Progenitor cell of endocrine pancreas (in vitro differentiated cells): ENCODE measurements at regions not wholly inside any gene's neighbourhood (a gene's known extent, or its start where the extent isn't known, plus 50 kb on each side); places are given as distances from the start of the nearest gene placed in this dataset.

Experiments
- DNase-seq: peaks from one replicate; pipeline ENCODE4 v3.0.0; 2021; ENCODE audit warnings: low spot score; ENCODE audit not compliant: unreplicated experiment
- H3K27ac Mint-ChIP-seq: 2 replicates; pipeline ENCODE4 v1.8.0; 2021; ENCODE audit warnings: mild to moderate bottlenecking, moderate library complexity, mixed read lengths
- H3K27me3 Mint-ChIP-seq: 2 replicates; pipeline ENCODE4 v1.8.0; 2021; ENCODE audit warnings: mixed read lengths
- H3K36me3 Mint-ChIP-seq: 2 replicates; pipeline ENCODE4 v1.8.0; 2022; ENCODE audit warnings: mixed read lengths; ENCODE audit not compliant: insufficient read depth
- H3K4me1 Mint-ChIP-seq: 2 replicates; pipeline ENCODE4 v1.8.0; 2021; ENCODE audit warnings: low read depth, mixed read lengths
- H3K4me3 Mint-ChIP-seq: 2 replicates; pipeline ENCODE4 v1.8.0; 2021; ENCODE audit warnings: low read depth, mild to moderate bottlenecking, moderate library complexity, mixed read lengths
- H3K9me3 Mint-ChIP-seq: 2 replicates; pipeline ENCODE4 v1.8.0; 2021; ENCODE audit warnings: low read depth, mixed read lengths
- CTCF ChIP-seq: fragments of 200-600 bp; sonication (generic); IDR thresholded peaks from one replicate; pipeline ENCODE4 v1.5.0; 2021; ENCODE audit warnings: antibody characterized with exemption, mild to moderate bottlenecking; ENCODE audit not compliant: unreplicated experiment

DNA sequence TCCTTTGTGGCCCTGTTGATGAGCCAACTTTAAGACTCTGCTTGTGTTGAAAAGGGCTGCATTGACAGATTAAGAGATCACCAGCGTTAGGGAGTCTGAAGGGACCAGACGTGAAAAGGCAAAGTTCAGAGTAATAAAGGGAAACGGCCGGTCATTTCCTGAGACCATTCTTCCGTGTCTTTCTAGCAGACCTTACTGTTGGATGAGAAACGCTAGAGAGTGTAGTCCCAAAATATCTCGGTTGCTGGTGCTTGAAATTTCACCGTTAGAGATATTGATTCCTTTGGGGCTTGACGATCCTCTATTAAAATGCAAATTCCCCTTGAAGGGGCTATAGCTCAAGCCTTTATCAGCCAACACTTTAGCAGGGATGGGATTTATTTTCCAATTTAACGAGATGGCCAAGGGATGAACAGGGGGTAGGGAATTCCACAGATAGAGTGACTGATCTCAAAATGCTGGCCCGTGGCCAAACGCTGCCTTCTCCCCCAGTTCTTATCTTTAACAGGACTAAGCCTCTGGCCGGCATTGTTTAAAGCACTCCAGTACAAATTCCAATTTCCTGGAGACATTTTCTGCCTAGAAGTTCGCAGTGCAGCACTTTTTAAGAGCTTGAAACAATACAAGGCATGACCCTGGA is 250.4 kb downstream of the TJP1 start:
- DNase-seq, result no peak
- H3K27ac Mint-ChIP-seq, result peak overlapping the region; percentile 83
- TF ChIP-seq CTCF, result no peak
- H3K4me3 Mint-ChIP-seq, result peak overlapping the region; percentile 68
- H3K4me1 Mint-ChIP-seq, result peaks cover 5% of the 10 kb centered on the region
- no peaks in the 10 kb centered on the region for H3K9me3 Mint-ChIP-seq
- H3K27me3 Mint-ChIP-seq, result peaks cover 61% of the 10 kb centered on the region
- H3K36me3 Mint-ChIP-seq, result no peaks in the 10 kb centered on the region

- Mint-ChIP-seq H3K36me3 (no peaks in the 10 kb centered on the region), H3K4me1 (peaks cover 5% of the 10 kb centered on the region), H3K9me3 (no peaks in the 10 kb centered on the region), H3K27ac (peak overlapping the region; percentile 83), H3K4me3 (peak overlapping the region; percentile 68), H3K27me3 (peaks cover 63% of the 10 kb centered on the region)
- peak; percentile 70 for DNase-seq
- no peak for TF ChIP-seq CTCF
These were observed 251.1 kb downstream of the TJP1 start for GRCh38 chr15:29570948-29571791.

- TF ChIP-seq CTCF, result no peak
- peak; percentile 37 for DNase-seq
- Mint-ChIP-seq H3K36me3 (no peaks in the 10 kb centered on the region), H3K9me3 (no peaks in the 10 kb centered on the region), H3K27ac (no peak overlapping the region), H3K27me3 (peaks cover 63% of the 10 kb centered on the region), H3K4me3 (no peak overlapping the region), H3K4me1 (peaks cover 5% of the 10 kb centered on the region)
These were observed 251.9 kb downstream of the TJP1 start for GRCh38 chr15:29570121-29570947.

- no peak overlapping the region for H3K27ac Mint-ChIP-seq
- no peaks in the 10 kb centered on the region for H3K36me3 Mint-ChIP-seq
- TF ChIP-seq CTCF, result no peak
- peaks cover 60% of the 10 kb centered on the region for H3K27me3 Mint-ChIP-seq
- H3K4me3 Mint-ChIP-seq, result peak overlapping the region; percentile 75
- no peaks in the 10 kb centered on the region for H3K9me3 Mint-ChIP-seq
- H3K4me1 Mint-ChIP-seq, result peaks cover 5% of the 10 kb centered on the region
- DNase-seq, result no peak
These were observed 252.7 kb downstream of the TJP1 start for GRCh38 chr15:29569533-29570092.
